SK-N-DZ (cell line): ENCODE measurements at regions not wholly inside any gene's neighbourhood (a gene's known extent, or its start where the extent isn't known, plus 50 kb on each side); places are given as distances from the start of the nearest gene placed in this dataset.
"Not testable (repeated sequence)": the region's sequence is repeated elsewhere in the genome, so short reads cannot be mapped to it uniquely, and the experiment has no call there.

Experiments
- DNase-seq: peaks from one replicate; pipeline ENCODE4 v3.0.0-alpha.2; 2015; ENCODE audit warnings: low spot score

DNA sequence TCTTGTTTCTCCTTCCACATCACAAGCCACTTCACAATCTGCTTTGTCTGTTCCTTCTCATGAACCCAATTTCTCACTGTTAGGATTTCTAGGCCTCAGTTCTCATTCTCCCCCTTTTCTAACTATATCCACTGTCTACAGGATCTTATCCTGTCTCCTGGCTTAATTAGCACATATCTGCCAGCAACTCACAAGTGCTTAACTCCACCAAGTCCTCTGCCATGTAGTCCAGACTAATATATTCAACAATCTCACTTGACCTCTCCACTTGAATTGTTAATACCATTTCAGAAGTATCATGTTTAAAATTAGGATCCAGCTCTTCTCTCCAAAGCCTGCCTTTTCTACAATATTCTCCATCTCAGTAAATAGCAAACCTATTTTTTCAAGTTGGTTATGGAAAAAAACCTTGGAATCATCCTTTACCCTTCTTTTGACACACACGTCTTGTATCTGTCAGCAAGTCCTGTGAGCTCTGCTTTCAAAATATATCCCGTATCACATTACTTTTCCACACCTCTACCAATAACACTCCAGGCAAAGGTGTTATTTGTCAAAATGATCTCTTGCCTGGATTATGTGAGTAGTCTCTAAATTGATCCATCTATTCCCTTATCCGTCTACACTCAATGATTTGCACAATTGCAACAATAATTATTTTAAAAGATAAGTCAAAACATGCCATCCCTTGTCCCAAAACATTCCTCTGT, 127.2 kb upstream of the SLIT2 start:
- DNase-seq = no peak

GRCh38 chr4:20122198-20122988, 129.3 kb upstream of the SLIT2 start:
- peak; percentile 53 for DNase-seq

DNA sequence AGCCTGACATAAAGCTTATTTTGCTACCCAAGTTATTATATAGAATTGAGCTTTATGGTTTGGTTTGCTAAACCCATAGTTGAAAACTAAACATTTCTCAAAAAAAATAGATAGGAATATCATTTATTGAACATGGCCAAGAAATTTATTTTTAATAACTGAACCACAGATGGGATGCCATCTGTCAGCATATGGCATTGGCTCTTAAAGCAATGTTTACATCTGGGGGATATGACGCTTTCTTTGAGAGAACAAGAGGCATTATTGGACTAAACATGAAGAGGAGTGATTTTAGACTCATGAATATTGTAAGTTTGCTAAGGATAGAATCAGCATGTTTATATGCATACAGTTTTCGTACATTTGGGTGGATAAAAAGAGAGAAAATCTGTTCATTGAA, 132.6 kb upstream of the SLIT2 start:
- no peak for DNase-seq

- DNase-seq = no peak
Measured at GRCh38 chr4:20109391-20109790, 142.3 kb upstream of the SLIT2 start.

GRCh38 chr4:20106921-20107320, 144.8 kb upstream of the SLIT2 start:
- DNase-seq = no peak

DNA sequence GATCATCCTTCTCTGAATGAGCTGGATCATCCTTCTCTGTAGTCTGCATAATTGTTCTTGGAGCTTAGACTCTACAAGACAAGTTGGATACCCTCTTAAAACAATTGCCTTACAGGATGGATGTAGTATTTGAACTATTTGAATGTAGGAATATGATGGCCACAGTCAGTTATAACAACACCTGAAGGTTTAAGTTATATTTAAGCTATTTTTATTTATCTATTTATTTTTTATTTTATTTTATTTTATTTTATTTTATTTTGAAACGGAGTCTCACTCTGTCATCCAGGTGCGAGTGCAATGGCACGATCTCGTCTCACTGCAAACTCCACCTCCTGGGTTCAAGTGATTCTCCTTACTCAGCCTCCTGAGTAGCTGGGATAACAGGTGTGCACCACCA, 149.9 kb upstream of the SLIT2 start:
- no peak for DNase-seq

DNA sequence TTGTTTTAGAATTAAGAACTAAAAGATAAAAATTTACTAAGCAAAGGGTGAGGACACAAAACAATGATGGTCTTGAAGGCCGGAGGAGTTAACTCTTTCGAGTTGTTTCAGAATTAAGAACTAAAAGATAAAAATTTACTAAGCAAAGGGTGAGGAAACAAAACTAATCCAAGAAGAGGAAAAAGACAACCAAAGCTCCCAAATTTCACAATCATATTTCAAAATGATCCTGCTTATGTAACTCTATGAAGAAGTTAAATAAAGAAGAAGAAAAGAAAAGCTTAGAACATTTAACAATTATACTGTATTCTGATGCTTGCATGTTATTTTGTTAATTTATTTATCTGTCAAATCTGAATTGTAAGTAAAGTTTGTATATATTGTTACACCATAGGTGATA, 154.8 kb upstream of the SLIT2 start:
- DNase-seq = no peak

- DNase-seq = no peak
Measured at GRCh38 chr4:20095805-20096541, 155.7 kb upstream of the SLIT2 start.

- DNase-seq = no peak
Measured at GRCh38 chr4:20091781-20092180, 159.9 kb upstream of the SLIT2 start.

- DNase-seq = no peak
Measured at GRCh38 chr4:20087522-20087911, 164.2 kb upstream of the SLIT2 start.

DNA sequence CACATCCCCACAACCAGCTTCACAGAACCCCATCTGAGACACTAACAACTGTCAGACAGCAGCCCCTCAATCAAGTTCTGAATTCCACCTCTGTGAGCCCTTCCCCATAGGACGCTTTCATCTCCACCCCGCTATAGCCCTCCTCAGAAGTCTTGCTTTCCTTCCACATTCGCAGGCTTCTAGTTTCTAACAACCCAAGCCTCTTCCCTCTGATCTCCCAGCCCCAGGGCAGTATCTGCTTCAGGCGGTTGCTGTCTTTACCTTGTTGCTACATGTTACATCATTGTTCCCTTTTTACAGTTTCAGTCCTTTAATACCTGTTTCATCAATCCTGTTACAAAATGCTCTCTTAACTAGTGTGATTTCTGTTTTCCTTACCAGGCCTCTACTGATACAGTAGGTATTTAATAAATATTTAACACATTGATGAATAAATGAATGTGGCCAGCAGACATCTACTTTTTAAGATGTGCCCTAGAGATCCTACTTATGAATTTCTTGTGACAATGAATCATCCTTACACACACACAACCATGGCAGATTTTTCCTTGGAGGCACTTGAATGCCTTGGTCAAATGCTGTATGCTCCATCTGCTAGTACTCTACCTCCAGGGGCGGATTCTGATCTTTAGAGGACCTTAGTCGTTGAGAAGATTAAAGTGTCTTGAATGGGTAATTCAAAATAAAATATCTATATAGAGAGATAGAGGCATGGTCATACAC, 164.7 kb upstream of the SLIT2 start:
- DNase-seq = no peak

DNA sequence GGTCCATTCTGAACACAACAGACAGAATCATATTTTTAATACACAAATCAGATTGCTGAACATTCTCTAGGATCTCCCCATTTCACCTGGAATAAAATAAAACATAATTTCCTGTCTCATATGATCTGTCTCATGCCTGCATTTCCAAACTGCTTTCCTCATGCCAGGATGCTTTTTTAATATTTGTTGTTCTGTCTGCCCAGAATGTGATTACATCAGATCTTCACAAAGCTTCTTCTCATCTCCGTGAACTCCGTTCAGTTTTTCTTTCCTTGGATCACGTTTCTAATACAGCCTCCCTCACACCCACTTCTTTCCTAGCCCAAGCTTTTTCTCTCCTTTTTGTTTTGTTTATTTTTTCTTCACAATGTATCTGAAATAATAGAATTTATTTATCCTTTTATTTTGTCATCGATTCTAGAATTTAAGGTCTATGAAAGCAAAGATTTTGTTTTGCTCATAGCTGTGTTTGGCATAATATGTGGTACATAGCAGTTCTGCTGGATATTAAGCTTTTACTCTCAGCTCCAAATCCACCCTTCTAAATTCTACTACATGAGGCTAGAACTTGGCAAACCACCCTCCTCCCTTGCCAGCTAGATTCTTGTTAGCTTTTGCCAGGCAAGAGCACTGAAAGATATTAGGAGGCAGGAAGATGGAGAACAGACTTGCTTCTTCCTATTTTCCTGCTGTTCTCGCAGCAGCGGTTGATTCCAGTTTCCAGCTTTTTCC, 165.5 kb upstream of the SLIT2 start:
- DNase-seq = no peak

- no peak for DNase-seq
Measured at GRCh38 chr4:20085653-20086052, 166.1 kb upstream of the SLIT2 start.

DNA sequence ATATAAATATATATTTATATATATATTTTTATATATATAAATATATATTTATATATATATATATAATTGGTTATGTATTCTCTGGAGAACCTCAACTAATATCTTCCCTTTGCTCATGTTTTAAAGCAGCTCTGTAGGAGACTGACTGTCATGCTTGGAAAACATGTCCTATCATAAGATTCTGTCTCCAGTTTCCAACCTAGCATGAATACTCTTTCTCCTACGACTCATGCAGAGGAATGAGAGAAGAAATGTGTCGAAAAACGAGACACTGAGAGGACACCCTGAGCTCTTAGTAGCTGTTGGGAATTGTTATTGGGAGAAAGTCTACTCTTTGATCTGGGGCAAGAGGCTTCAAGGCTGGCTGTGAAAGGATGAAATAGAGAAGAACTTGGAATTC, 166.5 kb upstream of the SLIT2 start:
- no peak for DNase-seq

DNA sequence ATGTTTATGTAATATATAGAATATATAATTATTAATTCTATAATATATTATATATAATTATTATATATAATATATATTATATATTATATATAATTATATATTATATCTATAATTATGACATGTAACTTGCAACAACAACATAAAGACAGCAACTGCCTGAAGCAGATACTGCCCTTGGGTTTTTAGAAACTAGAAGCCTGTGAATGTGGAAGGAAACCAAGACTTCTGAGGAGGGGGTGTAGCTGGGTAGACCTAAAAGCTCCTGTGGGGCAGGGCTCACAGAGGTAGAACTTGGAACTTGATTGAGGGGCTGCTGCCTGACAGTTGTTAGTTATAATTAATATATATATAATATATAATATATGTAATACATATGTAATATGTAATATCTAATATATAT, 167.2 kb upstream of the SLIT2 start:
- peak; percentile 18 for DNase-seq

DNA sequence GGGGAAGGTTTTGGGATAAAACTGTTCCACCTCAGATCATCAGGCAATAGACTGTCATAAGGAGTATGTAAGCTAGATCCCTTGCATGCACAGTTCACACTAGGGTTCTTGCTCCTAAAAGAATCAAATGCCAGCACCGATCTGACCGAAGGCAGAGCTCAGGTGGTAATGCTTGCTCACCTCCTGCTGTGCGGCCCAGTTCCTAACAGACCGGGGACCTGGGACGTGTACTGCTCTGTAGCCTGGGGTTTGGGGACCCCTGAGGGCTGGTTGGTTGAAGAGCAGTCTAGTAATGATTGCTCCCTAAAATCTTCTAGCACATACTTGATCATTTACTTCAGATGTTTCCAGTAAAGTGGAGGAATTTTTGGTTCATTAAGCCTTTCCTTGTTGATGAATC, 173.1 kb upstream of the SLIT2 start:
- no peak for DNase-seq

GRCh38 chr4:20075248-20075871, 176.3 kb upstream of the SLIT2 start:
- DNase-seq = no peak

DNA sequence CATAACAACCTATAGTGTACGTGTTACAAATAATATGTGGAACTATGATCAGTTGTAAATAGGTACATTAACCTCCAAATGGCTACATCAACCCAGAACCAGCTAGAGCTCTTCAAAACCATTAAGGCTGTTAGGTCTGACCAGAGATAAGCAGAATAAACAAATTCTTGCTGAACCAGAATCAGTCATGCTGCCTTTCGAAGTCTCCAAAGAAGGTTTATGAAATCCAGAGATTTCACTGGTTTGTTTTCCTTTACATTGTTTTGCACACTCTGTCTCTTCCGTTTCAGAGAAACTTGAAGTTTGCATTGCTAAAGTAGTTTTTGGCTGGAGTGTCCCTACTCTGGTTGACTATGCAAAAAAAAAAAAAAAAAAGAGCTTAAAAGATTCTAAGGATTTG, 177.3 kb upstream of the SLIT2 start:
- DNase-seq = no peak

- peak; percentile 39 for DNase-seq
Measured at GRCh38 chr4:20065952-20066351, 185.8 kb upstream of the SLIT2 start.

- DNase-seq = not testable (repeated sequence)
Measured at GRCh38 chr4:20062857-20063256, 188.8 kb upstream of the SLIT2 start.

- no peak for DNase-seq
Measured at GRCh38 chr4:20062054-20062453, 189.7 kb upstream of the SLIT2 start.
